NCI-H2171 treated with DMSO at 0.1 percent for 48 hours (cell line): ENCODE measurements at regions not wholly inside any gene's neighbourhood (a gene's known extent, or its start where the extent isn't known, plus 50 kb on each side); places are given as distances from the start of the nearest gene placed in this dataset.
A peak's percentile ranks its signal among the peaks of the same experiment; 100 is the strongest.

Source experiments
- DNase-seq: peaks from one replicate; lab custom pipeline; 2025; lab: John Stamatoyannopoulos, UW

- DNase-seq, result no peak
Observed at GRCh38 chr7:94231305-94231704, 163.4 kb upstream of the COL1A2 start.

- no peak for DNase-seq
Observed at GRCh38 chr7:94236960-94237359, 157.7 kb upstream of the COL1A2 start.

GRCh38 chr7:94237417-94237816, 157.3 kb upstream of the COL1A2 start:
- no peak for DNase-seq

GRCh38 chr7:94239661-94240234, 154.9 kb upstream of the COL1A2 start:
- DNase-seq, result no peak

- DNase-seq, result no peak
Observed at GRCh38 chr7:94240902-94241301, 153.8 kb upstream of the COL1A2 start.

- DNase-seq, result no peak
Observed at GRCh38 chr7:94241402-94241925, 153.2 kb upstream of the COL1A2 start.

GRCh38 chr7:94243066-94243711, 151.5 kb upstream of the COL1A2 start:
- DNase-seq, result no peak

- DNase-seq, result no peak
Observed at GRCh38 chr7:94244760-94245159, 149.9 kb upstream of the COL1A2 start.

GRCh38 chr7:94245500-94245899, 149.2 kb upstream of the COL1A2 start:
- DNase-seq, result no peak

- DNase-seq, result no peak
Observed at GRCh38 chr7:94247970-94248369, 146.7 kb upstream of the COL1A2 start.

GRCh38 chr7:94249631-94250030, 145.1 kb upstream of the COL1A2 start:
- DNase-seq, result no peak

GRCh38 chr7:94250124-94250523, 144.6 kb upstream of the COL1A2 start:
- DNase-seq, result peak; percentile 41

- DNase-seq, result peak; percentile 81
Observed at GRCh38 chr7:94250987-94251386, 143.7 kb upstream of the COL1A2 start.

GRCh38 chr7:94252124-94252523, 142.6 kb upstream of the COL1A2 start:
- no peak for DNase-seq

- DNase-seq, result peak; percentile 79
Observed at GRCh38 chr7:94252971-94253370, 141.7 kb upstream of the COL1A2 start.

GRCh38 chr7:94253686-94254085, 141.0 kb upstream of the COL1A2 start:
- peak; percentile 15 for DNase-seq

GRCh38 chr7:94258418-94259300, 136.0 kb upstream of the COL1A2 start:
- peak; percentile 82 for DNase-seq

- DNase-seq, result no peak
Observed at GRCh38 chr7:94261067-94261466, 133.6 kb upstream of the COL1A2 start.

GRCh38 chr7:94264756-94265155, 129.9 kb upstream of the COL1A2 start:
- no peak for DNase-seq

- DNase-seq, result no peak
Observed at GRCh38 chr7:94265456-94265855, 129.2 kb upstream of the COL1A2 start.

GRCh38 chr7:94266238-94266644, 128.5 kb upstream of the COL1A2 start:
- peak; percentile 23 for DNase-seq

GRCh38 chr7:94270772-94271171, 123.9 kb upstream of the COL1A2 start:
- DNase-seq, result no peak
